Activated CD4-positive, alpha-beta memory T cell treated with anti-CD3 and anti-CD28 coated beads, Interleukin-2, amount 10 ng/mL, durations not matched to agents 7 days and 5 days (primary cell): ENCODE measurements at regions not wholly inside any gene's neighbourhood (a gene's known extent, or its start where the extent isn't known, plus 50 kb on each side); places are given as distances from the start of the nearest gene placed in this dataset.

Experiments used
- CTCF ChIA-PET: fragments of 350-600 bp; sonication (Branson Sonifier 250); formaldehyde crosslinking; loops from one replicate; lab custom pipeline; 2021; ENCODE audit warnings: antibody characterized with exemption, inconsistent platforms; lab: Charles Lee
- POLR2A ChIA-PET: fragments of 350-600 bp; sonication (Branson Sonifier 250); formaldehyde crosslinking; loops from one replicate; lab custom pipeline; 2021; ENCODE audit warnings: antibody characterized with exemption; lab: Charles Lee
- DNase-seq: peaks from one replicate; pipeline ENCODE4 v3.0.0-alpha.2; 2020
- H3K27ac Mint-ChIP-seq: one replicate; pipeline ENCODE4 v1.8.0; 2021; ENCODE audit warnings: mild to moderate bottlenecking, mixed read lengths
- H3K27me3 Mint-ChIP-seq: one replicate; pipeline ENCODE4 v1.8.0; 2021; ENCODE audit warnings: mixed read lengths
- H3K36me3 Mint-ChIP-seq: one replicate; pipeline ENCODE4 v1.8.0; 2021; ENCODE audit warnings: low read depth, mixed read lengths
- H3K4me1 Mint-ChIP-seq: one replicate; pipeline ENCODE4 v1.8.0; 2021; ENCODE audit warnings: mixed read lengths
- H3K4me3 Mint-ChIP-seq: one replicate; pipeline ENCODE4 v1.8.0; 2021; ENCODE audit warnings: mild to moderate bottlenecking, mixed read lengths
- H3K9me3 Mint-ChIP-seq: one replicate; pipeline ENCODE4 v1.8.0; 2021; ENCODE audit warnings: mixed read lengths

GRCh38 chr2:57368190-57368589, 678.4 kb upstream of the VRK2 start:
- Mint-ChIP-seq H3K4me1 (no peaks in the 10 kb centered on the region), H3K36me3 (no peaks in the 10 kb centered on the region), H3K27ac (no peak overlapping the region), H3K9me3 (peaks cover 14% of the 10 kb centered on the region), H3K27me3 (no peaks in the 10 kb centered on the region), H3K4me3 (no peak overlapping the region)
- POLR2A ChIA-PET: no interaction called here
- no peak for DNase-seq
- CTCF ChIA-PET: no interaction called here

GRCh38 chr2:57370882-57371585, 675.6 kb upstream of the VRK2 start:
- CTCF ChIA-PET: no interaction called here
- Mint-ChIP-seq H3K4me1 (no peaks in the 10 kb centered on the region), H3K36me3 (no peaks in the 10 kb centered on the region), H3K27me3 (no peaks in the 10 kb centered on the region), H3K27ac (no peak overlapping the region), H3K9me3 (peaks cover 13% of the 10 kb centered on the region), H3K4me3 (no peak overlapping the region)
- POLR2A ChIA-PET: no interaction called here
- no peak for DNase-seq

GRCh38 chr2:57372237-57372984, 674.2 kb upstream of the VRK2 start:
- Mint-ChIP-seq H3K4me1 (no peaks in the 10 kb centered on the region), H3K36me3 (no peaks in the 10 kb centered on the region), H3K27me3 (no peaks in the 10 kb centered on the region), H3K9me3 (peaks cover 13% of the 10 kb centered on the region), H3K4me3 (no peak overlapping the region), H3K27ac (no peak overlapping the region)
- ChIA-PET POLR2A (no interaction called here), CTCF (no interaction called here)
- no peak for DNase-seq

DNA sequence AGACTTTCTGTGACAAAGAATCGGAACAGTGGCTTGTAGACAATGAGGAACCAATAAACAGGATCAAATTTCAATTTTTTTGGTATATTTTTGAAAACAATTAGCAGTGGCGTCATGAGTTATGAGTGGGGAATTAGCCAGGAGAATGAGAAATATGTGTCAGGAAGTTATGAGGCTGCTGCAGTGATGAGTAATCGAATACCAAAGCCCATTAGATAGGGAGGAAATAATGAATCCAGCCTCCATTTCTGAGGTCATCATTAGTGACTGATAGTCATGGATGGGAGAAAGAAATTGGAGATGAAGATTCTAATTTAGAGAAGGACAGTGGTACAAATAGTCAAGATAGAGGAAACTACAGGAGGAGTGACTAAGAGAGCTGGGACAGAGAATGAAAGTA, 673.1 kb upstream of the VRK2 start:
- H3K4me1 Mint-ChIP-seq: no peaks in the 10 kb centered on the region
- ChIA-PET CTCF (no interaction called here), POLR2A (no interaction called here)
- no peaks in the 10 kb centered on the region for H3K27me3 Mint-ChIP-seq
- no peaks in the 10 kb centered on the region for H3K36me3 Mint-ChIP-seq
- peaks cover 13% of the 10 kb centered on the region for H3K9me3 Mint-ChIP-seq
- no peak overlapping the region for H3K4me3 Mint-ChIP-seq
- no peak overlapping the region for H3K27ac Mint-ChIP-seq
- no peak for DNase-seq

- H3K27ac Mint-ChIP-seq: no peak overlapping the region
- H3K4me3 Mint-ChIP-seq: no peak overlapping the region
- H3K9me3 Mint-ChIP-seq: peaks cover 12% of the 10 kb centered on the region
- ChIA-PET POLR2A (no interaction called here), CTCF (no interaction called here)
- H3K4me1 Mint-ChIP-seq: no peaks in the 10 kb centered on the region
- no peak for DNase-seq
- no peaks in the 10 kb centered on the region for H3K27me3 Mint-ChIP-seq
- no peaks in the 10 kb centered on the region for H3K36me3 Mint-ChIP-seq
Measured at GRCh38 chr2:57376985-57377384, 669.6 kb upstream of the VRK2 start.

DNA sequence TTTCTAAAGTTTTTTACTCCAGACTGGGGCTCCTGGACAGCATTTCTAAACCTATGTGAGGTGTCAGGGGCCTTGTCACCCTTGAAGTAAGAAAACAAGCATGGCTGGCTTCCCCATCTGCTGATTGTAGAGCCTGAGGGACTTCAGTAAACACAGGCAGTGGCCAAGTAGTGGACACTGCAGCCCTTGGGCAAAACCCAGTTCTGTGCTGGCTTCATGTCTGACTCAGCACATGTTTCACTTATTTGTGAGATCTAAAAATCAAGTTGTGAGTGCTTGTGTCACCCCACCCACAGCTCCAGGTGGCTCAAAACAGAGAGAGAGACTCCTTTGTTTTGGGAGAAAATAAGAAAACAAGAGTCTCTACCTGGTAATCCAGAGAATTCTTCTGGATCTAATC, 660.3 kb upstream of the VRK2 start:
- POLR2A ChIA-PET: no interaction called here
- no peak for DNase-seq
- no peaks in the 10 kb centered on the region for H3K4me1 Mint-ChIP-seq
- H3K27ac Mint-ChIP-seq: no peak overlapping the region
- H3K36me3 Mint-ChIP-seq: no peaks in the 10 kb centered on the region
- no peak overlapping the region for H3K4me3 Mint-ChIP-seq
- no peaks in the 10 kb centered on the region for H3K27me3 Mint-ChIP-seq
- CTCF ChIA-PET: no interaction called here
- peaks cover 24% of the 10 kb centered on the region for H3K9me3 Mint-ChIP-seq

GRCh38 chr2:57396355-57397098, 650.1 kb upstream of the VRK2 start:
- Mint-ChIP-seq H3K27me3 (no peaks in the 10 kb centered on the region), H3K27ac (no peak overlapping the region), H3K4me1 (no peaks in the 10 kb centered on the region), H3K36me3 (no peaks in the 10 kb centered on the region), H3K9me3 (peaks cover 13% of the 10 kb centered on the region), H3K4me3 (no peak overlapping the region)
- no peak for DNase-seq
- ChIA-PET CTCF (no interaction called here), POLR2A (no interaction called here)

- CTCF ChIA-PET: no interaction called here
- Mint-ChIP-seq H3K27me3 (no peaks in the 10 kb centered on the region), H3K36me3 (no peaks in the 10 kb centered on the region), H3K27ac (no peak overlapping the region), H3K9me3 (peaks cover 10% of the 10 kb centered on the region), H3K4me3 (no peak overlapping the region), H3K4me1 (no peaks in the 10 kb centered on the region)
- DNase-seq: no peak
- POLR2A ChIA-PET: no interaction called here
Measured at GRCh38 chr2:57397550-57398360, 648.9 kb upstream of the VRK2 start.

GRCh38 chr2:57399057-57399456, 647.5 kb upstream of the VRK2 start:
- Mint-ChIP-seq H3K36me3 (no peaks in the 10 kb centered on the region), H3K9me3 (peaks cover 10% of the 10 kb centered on the region), H3K27ac (no peak overlapping the region), H3K4me3 (no peak overlapping the region), H3K4me1 (no peaks in the 10 kb centered on the region), H3K27me3 (no peaks in the 10 kb centered on the region)
- no peak for DNase-seq
- CTCF ChIA-PET: no interaction called here
- POLR2A ChIA-PET: no interaction called here

DNA sequence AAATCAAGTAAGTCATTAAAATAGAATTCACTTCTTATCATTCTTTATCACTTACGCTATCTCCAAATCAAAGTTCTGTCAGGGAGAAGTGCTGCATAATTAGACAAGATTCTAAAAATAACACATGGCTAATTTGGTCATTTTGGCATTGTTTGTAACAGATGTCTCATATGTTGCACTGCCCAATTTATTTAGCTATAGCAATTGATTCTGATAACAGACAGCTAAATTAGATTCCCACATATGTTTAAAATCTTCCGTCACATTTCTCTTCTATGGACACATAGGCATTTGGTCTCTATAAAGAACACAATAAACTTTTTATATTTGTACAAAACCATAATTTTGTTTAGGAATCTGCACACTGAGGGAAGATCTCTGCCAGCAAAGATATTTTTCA, 644.5 kb upstream of the VRK2 start:
- ChIA-PET CTCF (interaction anchor here (1.1 kb wide), 1 partner anchor 30 kb away, joined by 3 read pairs; no protein-coding TSS in a partner anchor), POLR2A (no interaction called here)
- Mint-ChIP-seq H3K27me3 (no peaks in the 10 kb centered on the region), H3K4me1 (no peaks in the 10 kb centered on the region), H3K9me3 (peaks cover 9% of the 10 kb centered on the region), H3K36me3 (no peaks in the 10 kb centered on the region), H3K4me3 (no peak overlapping the region), H3K27ac (no peak overlapping the region)
- DNase-seq: no peak

- Mint-ChIP-seq H3K36me3 (no peaks in the 10 kb centered on the region), H3K27me3 (no peaks in the 10 kb centered on the region), H3K4me1 (no peaks in the 10 kb centered on the region), H3K27ac (no peak overlapping the region), H3K4me3 (no peak overlapping the region), H3K9me3 (peaks cover 6% of the 10 kb centered on the region)
- no peak for DNase-seq
- ChIA-PET CTCF (no interaction called here), POLR2A (no interaction called here)
Measured at GRCh38 chr2:57402755-57403154, 643.9 kb upstream of the VRK2 start.

GRCh38 chr2:57407772-57408201, 638.8 kb upstream of the VRK2 start:
- Mint-ChIP-seq H3K27ac (no peak overlapping the region), H3K9me3 (peaks cover 9% of the 10 kb centered on the region), H3K4me1 (no peaks in the 10 kb centered on the region), H3K27me3 (no peaks in the 10 kb centered on the region), H3K4me3 (no peak overlapping the region), H3K36me3 (no peaks in the 10 kb centered on the region)
- ChIA-PET POLR2A (no interaction called here), CTCF (no interaction called here)
- no peak for DNase-seq

DNA sequence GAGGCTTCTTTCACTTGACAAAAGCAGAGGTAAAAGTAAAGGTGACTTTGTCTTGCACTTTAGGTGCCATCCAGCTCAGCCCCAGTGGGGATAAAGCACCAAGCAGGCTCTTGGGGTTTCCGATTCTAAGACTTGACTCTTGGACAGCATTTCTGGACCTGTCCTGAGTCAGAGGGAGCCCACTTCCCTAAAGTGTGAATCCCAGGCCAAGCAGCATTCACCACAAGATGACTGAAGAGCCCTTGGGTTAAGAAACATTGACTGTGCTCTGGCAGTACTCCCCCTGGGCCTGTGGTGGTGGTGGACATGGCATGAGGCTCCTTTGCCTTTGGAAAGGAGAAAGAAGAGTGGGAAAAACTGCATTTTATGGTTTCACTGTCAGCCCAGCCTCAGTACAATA, 638.0 kb upstream of the VRK2 start:
- ChIA-PET CTCF (no interaction called here), POLR2A (no interaction called here)
- Mint-ChIP-seq H3K4me3 (no peak overlapping the region), H3K4me1 (no peaks in the 10 kb centered on the region), H3K36me3 (no peaks in the 10 kb centered on the region), H3K27me3 (no peaks in the 10 kb centered on the region), H3K27ac (no peak overlapping the region), H3K9me3 (peaks cover 10% of the 10 kb centered on the region)
- no peak for DNase-seq
